ENCODE measurements at regions not wholly inside any gene's neighbourhood (a gene's known extent, or its start where the extent isn't known, plus 50 kb on each side); places are given as distances from the start of the nearest gene placed in this dataset.
"Not testable (repeated sequence)": the region's sequence is repeated elsewhere in the genome, so short reads cannot be mapped to it uniquely, and the experiment has no call there.

- in situ Hi-C loops (cut with MboI; ENCODE audit: low sequenced_read_pairs): no loop called here
Observed at GRCh38 chr6:141123497-141123896, 1009.2 kb upstream of the GJE1 start.

- in situ Hi-C loops (cut with MboI; ENCODE audit: low sequenced_read_pairs): no loop called here
Observed at GRCh38 chr6:141123049-141123448, 1009.7 kb upstream of the GJE1 start.

- in situ Hi-C loops (cut with MboI; ENCODE audit: low sequenced_read_pairs): no loop called here
Observed at GRCh38 chr6:141118991-141119390, 1013.7 kb upstream of the GJE1 start.

GRCh38 chr6:141117874-141118273 is 1014.9 kb upstream of the GJE1 start:
- in situ Hi-C loops (cut with MboI; ENCODE audit: low sequenced_read_pairs): no loop called here

GRCh38 chr6:141110481-141110880 is 1022.2 kb upstream of the GJE1 start:
- in situ Hi-C loops (cut with MboI; ENCODE audit: low sequenced_read_pairs): no loop called here

GRCh38 chr6:141107591-141108160 is 1025.0 kb upstream of the GJE1 start:
- in situ Hi-C loops (cut with MboI; ENCODE audit: low sequenced_read_pairs): no loop called here

- in situ Hi-C loops (cut with MboI; ENCODE audit: low sequenced_read_pairs): no loop called here
Observed at GRCh38 chr6:141105481-141105880, 1027.2 kb upstream of the GJE1 start.

GRCh38 chr6:141103246-141103645 is 1029.5 kb upstream of the GJE1 start:
- in situ Hi-C loops (cut with MboI; ENCODE audit: low sequenced_read_pairs): no loop called here

GRCh38 chr6:141097471-141097870 is 1035.3 kb upstream of the GJE1 start:
- in situ Hi-C loops (cut with MboI; ENCODE audit: low sequenced_read_pairs): no loop called here

GRCh38 chr6:141095308-141095707 is 1037.4 kb upstream of the GJE1 start:
- in situ Hi-C loops (cut with MboI; ENCODE audit: low sequenced_read_pairs): no loop called here

GRCh38 chr6:141088171-141088570 is 1044.6 kb upstream of the GJE1 start:
- in situ Hi-C loops (cut with MboI; ENCODE audit: low sequenced_read_pairs): no loop called here

- in situ Hi-C loops (cut with MboI; ENCODE audit: low sequenced_read_pairs): no loop called here
Observed at GRCh38 chr6:141077355-141078333, 1055.1 kb upstream of the GJE1 start.

GRCh38 chr6:141057761-141058160 is 1075.0 kb upstream of the GJE1 start:
- in situ Hi-C loops (cut with MboI; ENCODE audit: low sequenced_read_pairs): no loop called here

GRCh38 chr6:141056945-141057625 is 1075.6 kb upstream of the GJE1 start:
- in situ Hi-C loops (cut with MboI; ENCODE audit: low sequenced_read_pairs): no loop called here

- in situ Hi-C loops (cut with MboI; ENCODE audit: low sequenced_read_pairs): no loop called here
Observed at GRCh38 chr6:141050471-141050870, 1082.3 kb upstream of the GJE1 start.

GRCh38 chr6:141048451-141048850 is 1084.3 kb upstream of the GJE1 start:
- in situ Hi-C loops (cut with MboI; ENCODE audit: low sequenced_read_pairs): no loop called here

GRCh38 chr6:141046496-141046895 is 1086.2 kb upstream of the GJE1 start:
- in situ Hi-C loops (cut with MboI; ENCODE audit: low sequenced_read_pairs): not testable (repeated sequence)

- in situ Hi-C loops (cut with MboI; ENCODE audit: low sequenced_read_pairs): no loop called here
Observed at GRCh38 chr6:141041596-141042087, 1091.1 kb upstream of the GJE1 start.

GRCh38 chr6:141035312-141036200 is 1097.2 kb upstream of the GJE1 start:
- in situ Hi-C loops (cut with MboI; ENCODE audit: low sequenced_read_pairs): no loop called here

- in situ Hi-C loops (cut with MboI; ENCODE audit: low sequenced_read_pairs): no loop called here
Observed at GRCh38 chr6:141033101-141033500, 1099.6 kb upstream of the GJE1 start.

GRCh38 chr6:141029908-141030307 is 1102.8 kb upstream of the GJE1 start:
- in situ Hi-C loops (cut with MboI; ENCODE audit: low sequenced_read_pairs): no loop called here
